ENCODE measurements at regions not wholly inside any gene's neighbourhood (a gene's known extent, or its start where the extent isn't known, plus 50 kb on each side); places are given as distances from the start of the nearest gene placed in this dataset.

- no peak overlapping the region for H3K27ac Mint-ChIP-seq
- H3K27ac ChIP-seq (ENCODE audit: low read length), result no peak overlapping the region
- H3K4me1 ChIP-seq (ENCODE audit: control insufficient read depth, insufficient read depth, low read length), result no peaks in the 10 kb centered on the region
- H3K4me3 Mint-ChIP-seq, result no peak overlapping the region
- peaks cover 7 to 8% of the 10 kb centered on the region in 2 donors for H3K27me3 Mint-ChIP-seq (ENCODE audit: low read depth in 2 of 2)
- H3K4me3 ChIP-seq (ENCODE audit: low read length), result no peak overlapping the region
- peaks cover 0 to 4% of the 10 kb centered on the region in 2 donors for H3K9me3 Mint-ChIP-seq
- DNase-seq (no peak), ATAC-seq (peak in 1 of 3 donors; percentile 17)
- H3K4me1 Mint-ChIP-seq, result no peaks in the 10 kb centered on the region
- no peaks in the 10 kb centered on the region for H3K36me3 ChIP-seq (ENCODE audit: control insufficient read depth, insufficient read depth, low read length)
- no peaks in the 10 kb centered on the region for H3K9me3 ChIP-seq (ENCODE audit: control insufficient read depth, insufficient read depth, low read length)
- no peaks in the 10 kb centered on the region for H3K27me3 ChIP-seq (ENCODE audit: control insufficient read depth, insufficient read depth, low read length)
- no peak for TF ChIP-seq CTCF (IDR thresholded peaks at IDR 0.05)
- intact Hi-C loops (cut with micrococcal nuclease), result no loop called here
- no peaks in the 10 kb centered on the region for H3K36me3 Mint-ChIP-seq
- 42% methylated on average over 3 of the region's 5 CpGs for WGBS (ENCODE audit: insufficient coverage)
Observed at GRCh38 chr18:73959352-73959751, 188.3 kb downstream of the FBXO15 start.

GRCh38 chr18:73954268-73954667, 193.4 kb downstream of the FBXO15 start:
- H3K36me3 Mint-ChIP-seq, result no peaks in the 10 kb centered on the region

GRCh38 chr18:73952296-73952946, 195.2 kb downstream of the FBXO15 start:
- Histone ChIP-seq H3K27ac (ENCODE audit: low read length) (no peak overlapping the region), H3K4me1 (ENCODE audit: control insufficient read depth, insufficient read depth, low read length) (no peaks in the 10 kb centered on the region), H3K9me3 (ENCODE audit: control insufficient read depth, insufficient read depth, low read length) (no peaks in the 10 kb centered on the region), H3K36me3 (ENCODE audit: control insufficient read depth, insufficient read depth, low read length) (no peaks in the 10 kb centered on the region), H3K27me3 (ENCODE audit: control insufficient read depth, insufficient read depth, low read length) (no peaks in the 10 kb centered on the region), H3K4me3 (ENCODE audit: low read length) (no peak overlapping the region)
- no peak overlapping the region for H3K27ac Mint-ChIP-seq
- peaks cover 3 to 8% of the 10 kb centered on the region in 2 donors for H3K27me3 Mint-ChIP-seq (ENCODE audit: low read depth in 2 of 2)
- no peaks in the 10 kb centered on the region for H3K4me1 Mint-ChIP-seq
- WGBS (ENCODE audit: insufficient coverage), result 55% methylated on average over 7 of the region's 7 CpGs
- no peaks in the 10 kb centered on the region for H3K36me3 Mint-ChIP-seq
- intact Hi-C loops (cut with micrococcal nuclease), result no loop called here
- DNase-seq (no peak), ATAC-seq (no peak)
- TF ChIP-seq CTCF (IDR thresholded peaks at IDR 0.05), result no peak
- no peak overlapping the region for H3K4me3 Mint-ChIP-seq
- H3K9me3 Mint-ChIP-seq, result no peaks in the 10 kb centered on the region

More at GRCh38 chr18:73954268-73954667, 193.4 kb downstream of the FBXO15 start:
- H3K9me3 ChIP-seq (ENCODE audit: control insufficient read depth, insufficient read depth, low read length), result no peaks in the 10 kb centered on the region
- H3K9me3 Mint-ChIP-seq, result no peaks in the 10 kb centered on the region
- H3K4me3 ChIP-seq (ENCODE audit: low read length), result no peak overlapping the region
- no peak overlapping the region for H3K27ac Mint-ChIP-seq
- H3K36me3 ChIP-seq (ENCODE audit: control insufficient read depth, insufficient read depth, low read length), result no peaks in the 10 kb centered on the region
- no peak overlapping the region for H3K4me3 Mint-ChIP-seq
- intact Hi-C loops (cut with micrococcal nuclease), result no loop called here
- H3K27me3 Mint-ChIP-seq (ENCODE audit: low read depth in 2 of 2), result peaks cover 3 to 8% of the 10 kb centered on the region in 2 donors
- H3K27me3 ChIP-seq (ENCODE audit: control insufficient read depth, insufficient read depth, low read length), result no peaks in the 10 kb centered on the region
- ATAC-seq (no peak), DNase-seq (no peak)
- 31% methylated on average over 3 of the region's 4 CpGs for WGBS (ENCODE audit: insufficient coverage)
- H3K4me1 ChIP-seq (ENCODE audit: control insufficient read depth, insufficient read depth, low read length), result no peaks in the 10 kb centered on the region
- no peak overlapping the region for H3K27ac ChIP-seq (ENCODE audit: low read length)
- H3K4me1 Mint-ChIP-seq, result no peaks in the 10 kb centered on the region
- no peak for TF ChIP-seq CTCF (IDR thresholded peaks at IDR 0.05)

GRCh38 chr18:73950116-73950700, 197.4 kb downstream of the FBXO15 start:
- no peaks in the 10 kb centered on the region for H3K36me3 Mint-ChIP-seq
- intact Hi-C loops (cut with micrococcal nuclease), result no loop called here
- H3K4me3 Mint-ChIP-seq, result no peak overlapping the region
- no peaks in the 10 kb centered on the region for H3K36me3 ChIP-seq (ENCODE audit: control insufficient read depth, insufficient read depth, low read length)
- no peak overlapping the region for H3K27ac Mint-ChIP-seq
- H3K4me1 Mint-ChIP-seq, result no peaks in the 10 kb centered on the region
- H3K27ac ChIP-seq (ENCODE audit: low read length), result no peak overlapping the region
- H3K4me1 ChIP-seq (ENCODE audit: control insufficient read depth, insufficient read depth, low read length), result no peaks in the 10 kb centered on the region
- no peaks in the 10 kb centered on the region for H3K9me3 ChIP-seq (ENCODE audit: control insufficient read depth, insufficient read depth, low read length)
- TF ChIP-seq CTCF (IDR thresholded peaks at IDR 0.05), result no peak
- WGBS (ENCODE audit: insufficient coverage), result no CpG with 5 or more reads among the region's 2 CpGs
- no peaks in the 10 kb centered on the region for H3K9me3 Mint-ChIP-seq
- no peaks in the 10 kb centered on the region for H3K27me3 Mint-ChIP-seq (ENCODE audit: low read depth in 2 of 2)
- ATAC-seq (no peak), DNase-seq (no peak)
- no peaks in the 10 kb centered on the region for H3K27me3 ChIP-seq (ENCODE audit: control insufficient read depth, insufficient read depth, low read length)
- no peak overlapping the region for H3K4me3 ChIP-seq (ENCODE audit: low read length)
